ENCODE measurements at regions not wholly inside any gene's neighbourhood (a gene's known extent, or its start where the extent isn't known, plus 50 kb on each side); places are given as distances from the start of the nearest gene placed in this dataset.

- no peak for ATAC-seq
- Histone ChIP-seq H3K4me2 (ENCODE audit: insufficient read depth, low read length) (no peak overlapping the region), H3K79me2 (ENCODE audit: control insufficient read depth, insufficient read depth, low read length) (no peaks in the 10 kb centered on the region), H3K36me3 (ENCODE audit: control insufficient read depth, insufficient read depth, low read length) (no peaks in the 10 kb centered on the region), H4K20me1 (replicated peaks; ENCODE audit: control insufficient read depth, insufficient read depth, low read length) (no peaks in the 10 kb centered on the region), H3K9ac (ENCODE audit: insufficient read depth in 1 of 2, low read depth in 2 of 2, low read length in 2 of 2) (no peak overlapping the region), H2AFZ (ENCODE audit: low read depth, low read length) (no peak overlapping the region), H3K4me1 (replicated peaks in 1 of 2; ENCODE audit: control insufficient read depth in 2 of 2, insufficient read depth in 2 of 2, low read length in 2 of 2) (no peaks in the 10 kb centered on the region), H3K9me1 (ENCODE audit: control insufficient read depth, insufficient read depth, low read length) (no peaks in the 10 kb centered on the region), H3K27me3 (ENCODE audit: control insufficient read depth in 2 of 2, insufficient read depth in 2 of 2, low read length in 2 of 2) (no peaks in the 10 kb centered on the region), H3K4me3 (no peak overlapping the region), H3K9me3 (replicated peaks; ENCODE audit: control insufficient read depth, insufficient read depth, low read depth, low read length) (no peaks in the 10 kb centered on the region; the same call in 1 of the 2 replicates), H3K27ac (ENCODE audit: extremely low read depth, low read depth, low read length) (no peak overlapping the region)
- TF ChIP-seq CREM (IDR thresholded peaks at IDR 0.05; ENCODE audit: low read depth) (no peak), MCM5 (IDR thresholded peaks at IDR 0.05; ENCODE audit: low read depth) (no peak), JUNB (CRISPR knock-in tag; conservative IDR thresholded peaks at IDR 0.05) (no peak), NR1H2 (CRISPR knock-in tag; IDR thresholded peaks at IDR 0.05) (no peak), NFRKB (IDR thresholded peaks at IDR 0.05; ENCODE audit: low read depth) (no peak), HDAC2 (IDR thresholded peaks at IDR 0.05) (no peak), MNT (conservative IDR thresholded peaks at IDR 0.05) (no peak), E2F6 (IDR thresholded peaks at IDR 0.05; ENCODE audit: borderline replicate concordance in 1 of 2, extremely low read depth in 1 of 2, insufficient read depth in 1 of 2, insufficient read length in 1 of 2, low read depth in 1 of 2, low read length in 1 of 2, poor library complexity in 1 of 2, severe bottlenecking in 1 of 2) (no peak), ZKSCAN8 (CRISPR knock-in tag; IDR thresholded peaks at IDR 0.05) (no peak), ZNF311 (CRISPR knock-in tag; IDR thresholded peaks at IDR 0.05) (no peak), AFF1 (IDR thresholded peaks at IDR 0.05; ENCODE audit: low read depth in 1 of 2, partially characterized antibody in 2 of 2) (no peak), WHSC1 (IDR thresholded peaks at IDR 0.05; ENCODE audit: low read length) (no peak), ZNF561 (CRISPR knock-in tag; conservative IDR thresholded peaks at IDR 0.05) (no peak), RAD21 (CRISPR knock-in tag; conservative IDR thresholded peaks at IDR 0.05 in 1 of 2, IDR thresholded peaks at IDR 0.05 in 1 of 2) (no peak), HMG20B (CRISPR knock-in tag; IDR thresholded peaks at IDR 0.05) (no peak)
- no peak for FAIRE-seq
- ChIA-PET CTCF (ENCODE audit: low intra/inter-chr PET ratio) (no interaction called here), POLR2A (no interaction called here)
- DNase-seq (ENCODE audit: extremely low read depth in 1 of 4, low spot score in 3 of 4) = no peak
- intact Hi-C loops (cut with micrococcal nuclease) (no loop called here), in situ Hi-C loops (cut with MboI) (no loop called here)
- BruUV-seq (replicated peaks) = no TSS peak
- 4% methylated on average over 2 of the region's 2 CpGs for WGBS (ENCODE audit: insufficient coverage, low coverage, missing lambda C conversion rate)
These were observed 571.2 kb downstream of the RAB28 start for GRCh38 chr4:12912896-12913418.

Data from K562 (cell line).